Astrocyte of the cerebellum (primary cell): ENCODE measurements at regions not wholly inside any gene's neighbourhood (a gene's known extent, or its start where the extent isn't known, plus 50 kb on each side); places are given as distances from the start of the nearest gene placed in this dataset.
"Not testable (repeated sequence)": the region's sequence is repeated elsewhere in the genome, so short reads cannot be mapped to it uniquely, and the experiment has no call there.

Experiments
- DNase-seq: peaks from one replicate; pipeline ENCODE4 v3.0.0-alpha.2; 2011; ENCODE audit warnings: low read depth
- H3K4me3 ChIP-seq: 2 replicates; pipeline ENCODE4 v1.5.1; 2011; ENCODE audit warnings: mild to moderate bottlenecking, low read depth, low read length, moderate library complexity
- in situ Hi-C: cut with HindIII; loops from 2 replicates; pipeline ENCODE4 v1.10.0; 2017; ENCODE audit warnings: low sequenced_read_pairs
- TF ChIP-seq, protein P1 (sequence below): IDR thresholded peaks from 2 replicates; pipeline ENCODE4 v1.5.1; 2012; ENCODE audit warnings: low read length, low read depth, moderate library complexity, mild to moderate bottlenecking; ENCODE audit errors: missing control alignments

DNA sequence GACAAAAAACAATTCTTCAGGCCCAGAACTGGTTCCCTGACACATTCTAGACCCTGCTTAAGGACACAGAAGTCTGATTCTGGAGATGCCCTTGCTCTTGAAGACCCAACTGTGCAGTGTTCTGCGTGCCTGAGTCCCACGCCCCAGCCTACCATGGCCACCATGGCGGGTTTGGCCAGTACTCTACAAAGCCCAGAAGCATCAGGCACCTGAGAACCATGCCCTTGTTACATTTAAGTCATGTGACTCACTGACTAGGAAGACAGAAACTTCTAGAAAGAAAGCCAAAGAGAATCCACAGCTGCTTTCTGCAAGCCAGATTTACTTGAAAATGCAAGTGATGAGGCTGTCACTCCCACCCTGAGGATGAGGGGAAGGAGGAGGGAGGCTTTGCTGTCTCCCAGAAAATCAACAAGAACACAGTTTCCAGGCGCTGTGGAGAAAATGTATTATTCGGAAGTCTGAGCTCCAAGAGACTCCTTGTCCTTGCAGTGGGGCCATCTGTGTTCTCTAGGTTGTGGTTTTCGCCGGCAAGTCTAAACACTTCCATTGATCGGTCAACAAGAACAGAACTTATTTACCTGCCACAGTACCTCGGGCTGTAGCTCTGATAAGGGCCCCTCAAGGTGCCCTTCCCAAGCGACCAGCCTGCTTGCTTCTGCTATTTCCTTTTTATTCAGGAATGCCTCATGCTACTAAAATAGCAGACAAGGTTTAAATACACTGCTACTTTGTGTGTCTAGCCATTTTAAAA lies 81.3 kb upstream of the DMRT1 start:
- in situ Hi-C loops: loop anchor here (5.0 kb wide), 2 partner anchors 47 to 138 kb away; no protein-coding TSS in a partner anchor
- TF ChIP-seq, protein P1, sequence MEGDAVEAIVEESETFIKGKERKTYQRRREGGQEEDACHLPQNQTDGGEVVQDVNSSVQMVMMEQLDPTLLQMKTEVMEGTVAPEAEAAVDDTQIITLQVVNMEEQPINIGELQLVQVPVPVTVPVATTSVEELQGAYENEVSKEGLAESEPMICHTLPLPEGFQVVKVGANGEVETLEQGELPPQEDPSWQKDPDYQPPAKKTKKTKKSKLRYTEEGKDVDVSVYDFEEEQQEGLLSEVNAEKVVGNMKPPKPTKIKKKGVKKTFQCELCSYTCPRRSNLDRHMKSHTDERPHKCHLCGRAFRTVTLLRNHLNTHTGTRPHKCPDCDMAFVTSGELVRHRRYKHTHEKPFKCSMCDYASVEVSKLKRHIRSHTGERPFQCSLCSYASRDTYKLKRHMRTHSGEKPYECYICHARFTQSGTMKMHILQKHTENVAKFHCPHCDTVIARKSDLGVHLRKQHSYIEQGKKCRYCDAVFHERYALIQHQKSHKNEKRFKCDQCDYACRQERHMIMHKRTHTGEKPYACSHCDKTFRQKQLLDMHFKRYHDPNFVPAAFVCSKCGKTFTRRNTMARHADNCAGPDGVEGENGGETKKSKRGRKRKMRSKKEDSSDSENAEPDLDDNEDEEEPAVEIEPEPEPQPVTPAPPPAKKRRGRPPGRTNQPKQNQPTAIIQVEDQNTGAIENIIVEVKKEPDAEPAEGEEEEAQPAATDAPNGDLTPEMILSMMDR: no peak
- no peak for DNase-seq
- no peak overlapping the region for H3K4me3 ChIP-seq

DNA sequence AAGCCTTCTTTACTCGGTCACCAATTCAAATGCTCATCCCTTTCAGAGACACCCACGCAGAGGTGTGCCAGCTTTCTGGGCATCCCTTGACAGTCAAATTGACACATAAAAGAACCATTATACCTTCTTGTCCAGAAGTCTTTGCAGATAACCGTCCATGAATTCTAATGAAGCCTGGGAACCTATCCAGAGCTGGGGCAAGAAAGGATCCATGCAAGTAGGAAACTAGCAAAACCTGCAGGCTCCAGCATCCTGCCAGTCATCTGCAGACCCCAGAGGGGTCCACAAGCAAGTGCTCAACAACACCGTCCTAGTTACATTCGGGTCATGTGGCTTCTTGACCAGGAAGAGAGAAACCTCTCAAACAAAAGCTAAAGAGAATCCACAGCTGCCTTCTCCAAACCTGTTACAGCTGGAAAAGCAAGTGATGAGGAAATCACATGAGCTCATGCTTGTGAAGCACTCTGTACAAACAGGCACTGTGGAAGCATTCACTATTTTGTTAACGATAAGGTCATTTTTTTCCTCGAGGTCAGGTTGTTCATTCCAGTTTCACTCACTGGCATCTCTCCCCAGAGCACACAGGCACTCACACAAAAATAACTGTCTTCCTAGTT lies 80.2 kb upstream of the DMRT1 start:
- TF ChIP-seq, protein P1: no peak
- in situ Hi-C loops: loop anchor here (5.0 kb wide), 1 partner anchor 46 kb away; no protein-coding TSS in a partner anchor
- no peak overlapping the region for H3K4me3 ChIP-seq
- no peak for DNase-seq

DNA sequence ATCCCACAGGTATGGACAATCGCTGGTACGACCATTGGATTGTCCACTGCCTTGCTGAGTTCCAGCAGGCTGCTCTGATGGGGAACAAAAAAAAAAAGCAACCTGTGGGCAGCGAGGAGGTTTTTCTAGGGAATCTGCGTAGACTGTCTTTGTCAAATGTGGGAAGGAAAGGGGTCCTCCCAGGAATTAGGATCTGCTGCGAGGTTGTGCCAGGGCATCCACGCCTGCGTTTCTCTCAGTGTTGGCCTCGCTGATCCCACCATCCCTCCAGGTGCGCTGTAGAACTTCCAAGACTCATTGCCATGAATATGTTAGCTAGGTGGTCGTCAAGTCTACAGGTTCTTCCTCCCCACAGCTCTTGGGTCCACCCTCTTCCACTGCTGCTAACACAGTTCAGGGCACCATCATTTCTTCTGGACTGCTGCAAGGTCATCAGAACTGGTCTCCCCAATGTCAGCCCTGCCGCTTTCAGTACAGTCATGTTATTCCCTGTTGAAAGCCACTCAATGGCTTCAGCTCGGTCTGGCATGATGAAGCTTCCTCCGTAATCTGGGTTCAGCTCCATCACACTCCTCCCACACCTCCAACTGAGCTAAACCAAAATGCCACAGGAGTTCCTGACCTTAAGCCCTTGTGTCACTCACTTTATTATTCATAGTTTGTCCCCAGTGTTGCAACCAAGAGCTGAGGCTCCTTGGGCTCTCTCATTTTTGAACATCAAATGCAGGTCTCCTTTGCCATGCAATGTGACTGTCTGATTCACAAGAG lies 79.5 kb upstream of the DMRT1 start:
- TF ChIP-seq, protein P1: no peak
- H3K4me3 ChIP-seq: no peak overlapping the region
- in situ Hi-C loops: loop anchor here (5.0 kb wide), 1 partner anchor 45 kb away; no protein-coding TSS in a partner anchor
- DNase-seq: no peak

DNA sequence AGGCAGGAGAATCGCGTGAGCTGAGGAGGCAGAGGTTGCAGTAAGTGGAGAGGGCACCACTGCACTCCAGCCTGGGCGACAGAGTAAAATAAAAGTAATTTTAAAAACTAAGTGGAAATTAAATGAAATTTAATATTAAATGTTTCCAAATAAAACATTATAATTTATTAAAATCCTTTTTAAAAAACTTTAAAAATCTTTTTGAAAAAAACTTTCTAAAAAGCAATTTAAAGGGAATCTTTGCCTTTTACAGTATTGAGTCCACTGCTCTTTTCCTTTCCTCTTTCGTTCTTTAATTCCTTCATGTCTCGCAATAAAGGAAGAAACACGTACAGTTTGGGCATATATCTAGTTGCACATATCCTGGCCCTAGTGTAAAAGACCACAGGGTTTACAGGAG lies 77.8 kb upstream of the DMRT1 start:
- TF ChIP-seq, protein P1: no peak
- in situ Hi-C loops: loop anchor here (5.0 kb wide), 1 partner anchor 44 kb away; no protein-coding TSS in a partner anchor
- DNase-seq: no peak
- no peak overlapping the region for H3K4me3 ChIP-seq

DNA sequence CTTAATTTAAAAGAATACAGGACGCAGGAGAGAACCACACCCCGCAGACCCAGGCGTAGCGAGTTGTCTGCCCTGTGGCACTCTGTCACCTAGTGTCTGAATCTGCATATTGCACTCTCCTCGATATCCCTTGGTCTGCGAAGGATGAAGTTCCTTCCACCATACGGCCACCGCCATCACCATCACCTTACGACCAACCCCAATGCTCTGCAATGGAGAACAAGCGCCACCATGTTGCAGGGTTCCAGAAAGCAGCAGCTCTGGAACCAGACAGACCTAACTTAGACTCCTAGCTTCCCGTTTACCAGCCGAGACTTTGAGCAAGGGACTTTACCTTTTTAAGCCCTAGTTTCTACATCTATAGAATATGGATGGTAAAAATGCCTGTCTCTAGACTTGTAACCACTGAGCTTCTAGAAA lies 77.4 kb upstream of the DMRT1 start:
- in situ Hi-C loops: loop anchor here (5.0 kb wide), 1 partner anchor 43 kb away; no protein-coding TSS in a partner anchor
- H3K4me3 ChIP-seq: no peak overlapping the region
- DNase-seq: no peak
- TF ChIP-seq, protein P1: peak; percentile 69

DNA sequence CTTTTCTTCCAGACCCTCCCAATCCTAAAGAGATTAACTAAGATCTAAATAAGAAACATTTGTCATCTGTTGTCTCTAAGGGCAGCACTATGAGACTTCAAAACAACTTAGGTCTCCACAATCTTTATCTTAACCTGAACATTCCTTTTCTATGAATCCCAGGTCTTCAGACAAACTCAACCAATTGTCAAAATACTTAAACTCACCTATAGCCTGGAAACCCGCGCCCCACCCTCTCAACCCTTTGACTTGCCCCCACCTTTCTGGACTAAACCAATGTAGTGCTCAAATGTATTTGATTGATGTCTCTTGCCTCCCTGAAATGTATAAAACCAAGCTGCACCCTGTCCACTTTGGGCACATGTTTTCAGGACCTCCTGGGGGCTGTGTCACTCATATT lies 76.5 kb upstream of the DMRT1 start:
- in situ Hi-C loops: loop anchor here (5.0 kb wide), 1 partner anchor 42 kb away; no protein-coding TSS in a partner anchor
- TF ChIP-seq, protein P1: no peak
- H3K4me3 ChIP-seq: no peak overlapping the region
- no peak for DNase-seq

DNA sequence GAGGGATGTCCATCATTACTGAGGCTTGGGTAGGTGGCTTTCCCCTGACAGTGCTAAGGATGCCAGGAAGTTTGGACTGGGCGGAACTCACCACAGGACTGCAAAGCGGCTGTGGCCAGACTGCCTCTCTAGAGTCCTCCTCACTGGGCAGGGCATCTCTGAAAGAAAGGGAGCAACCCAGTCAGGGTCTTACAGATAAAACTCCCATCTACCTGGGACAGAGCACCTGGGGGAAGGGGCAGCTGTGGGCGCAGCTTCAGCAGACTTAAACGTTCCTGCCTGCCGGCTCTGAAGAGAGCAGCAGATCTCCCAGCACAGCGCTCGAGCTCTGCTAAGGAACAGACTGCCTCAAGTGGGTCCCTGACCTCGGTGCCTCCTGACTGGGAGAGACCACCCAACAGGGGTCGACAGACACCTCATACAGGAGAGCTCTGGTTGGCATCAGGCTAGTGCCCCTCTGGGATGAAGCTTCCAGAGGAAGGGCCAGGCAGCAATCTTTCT lies 74.4 kb upstream of the DMRT1 start:
- DNase-seq, in situ Hi-C loops: not testable (repeated sequence)

More for the DNA sequence above, 74.4 kb upstream of the DMRT1 start:
- H3K4me3 ChIP-seq: not testable (repeated sequence)
